ENCODE measurements at regions not wholly inside any gene's neighbourhood (a gene's known extent, or its start where the extent isn't known, plus 50 kb on each side); places are given as distances from the start of the nearest gene placed in this dataset.

- no peak for TF ChIP-seq CTCF (IDR thresholded peaks at IDR 0.05; ENCODE audit: extremely low read depth, missing control alignments)
- DNase-seq (ENCODE audit: low spot score): no peak
These were observed 84.0 kb upstream of the B3GAT2 start for GRCh38 chr6:71040841-71041240.

GRCh38 chr6:71043902-71044301 is 87.0 kb upstream of the B3GAT2 start:
- TF ChIP-seq CTCF (IDR thresholded peaks at IDR 0.05; ENCODE audit: extremely low read depth, missing control alignments): no peak
- DNase-seq (ENCODE audit: low spot score): no peak

- DNase-seq (ENCODE audit: low spot score): no peak
- TF ChIP-seq CTCF (IDR thresholded peaks at IDR 0.05; ENCODE audit: extremely low read depth, missing control alignments): no peak
These were observed 87.9 kb upstream of the B3GAT2 start for GRCh38 chr6:71044753-71045152.

- no peak for DNase-seq (ENCODE audit: low spot score)
- TF ChIP-seq CTCF (IDR thresholded peaks at IDR 0.05; ENCODE audit: extremely low read depth, missing control alignments): no peak
These were observed 88.4 kb upstream of the B3GAT2 start for GRCh38 chr6:71045296-71045695.

GRCh38 chr6:71047417-71047816 is 90.6 kb upstream of the B3GAT2 start:
- TF ChIP-seq CTCF (IDR thresholded peaks at IDR 0.05; ENCODE audit: extremely low read depth, missing control alignments): no peak
- DNase-seq (ENCODE audit: low spot score): no peak

- TF ChIP-seq CTCF (IDR thresholded peaks at IDR 0.05; ENCODE audit: extremely low read depth, missing control alignments): no peak
- DNase-seq (ENCODE audit: low spot score): no peak
These were observed 91.7 kb upstream of the B3GAT2 start for GRCh38 chr6:71048320-71049164.

GRCh38 chr6:71049198-71049770 is 92.4 kb upstream of the B3GAT2 start:
- DNase-seq (ENCODE audit: low spot score): no peak
- no peak for TF ChIP-seq CTCF (IDR thresholded peaks at IDR 0.05; ENCODE audit: extremely low read depth, missing control alignments)
